ENCODE measurements at regions not wholly inside any gene's neighbourhood (a gene's known extent, or its start where the extent isn't known, plus 50 kb on each side); places are given as distances from the start of the nearest gene placed in this dataset.

DNA sequence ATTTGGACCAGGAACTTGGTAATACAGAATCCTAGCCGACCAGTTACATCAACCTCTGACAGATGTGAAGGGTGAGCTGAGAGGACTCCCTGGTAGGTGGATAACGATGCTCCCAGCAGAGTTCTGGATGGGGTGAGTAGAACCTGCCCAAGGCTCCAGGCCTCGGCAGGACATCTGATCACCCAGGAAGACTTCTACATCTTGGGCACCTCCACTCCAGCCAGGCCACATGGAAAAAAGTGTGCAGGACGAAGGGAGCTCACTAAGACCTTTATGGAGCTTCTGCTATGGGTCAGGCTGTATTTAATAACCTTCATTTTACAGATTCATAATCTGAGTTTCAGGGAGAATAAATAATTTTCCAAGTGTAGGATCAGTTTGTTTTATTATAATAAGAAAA, 1028.7 kb downstream of the BCL11B start:
- Histone ChIP-seq H3K9ac (ENCODE audit: low read depth in 2 of 2, low read length in 2 of 2) (no peak overlapping the region), H3K4me3 (no peak overlapping the region), H3K9me3 (no peaks in the 10 kb centered on the region), H3K27me3 (no peaks in the 10 kb centered on the region), H3K36me3 (no peaks in the 10 kb centered on the region), H3K4me1 (peaks cover 10% of the 10 kb centered on the region), H3K27ac (no peak overlapping the region)
- TF ChIP-seq, protein P1, sequence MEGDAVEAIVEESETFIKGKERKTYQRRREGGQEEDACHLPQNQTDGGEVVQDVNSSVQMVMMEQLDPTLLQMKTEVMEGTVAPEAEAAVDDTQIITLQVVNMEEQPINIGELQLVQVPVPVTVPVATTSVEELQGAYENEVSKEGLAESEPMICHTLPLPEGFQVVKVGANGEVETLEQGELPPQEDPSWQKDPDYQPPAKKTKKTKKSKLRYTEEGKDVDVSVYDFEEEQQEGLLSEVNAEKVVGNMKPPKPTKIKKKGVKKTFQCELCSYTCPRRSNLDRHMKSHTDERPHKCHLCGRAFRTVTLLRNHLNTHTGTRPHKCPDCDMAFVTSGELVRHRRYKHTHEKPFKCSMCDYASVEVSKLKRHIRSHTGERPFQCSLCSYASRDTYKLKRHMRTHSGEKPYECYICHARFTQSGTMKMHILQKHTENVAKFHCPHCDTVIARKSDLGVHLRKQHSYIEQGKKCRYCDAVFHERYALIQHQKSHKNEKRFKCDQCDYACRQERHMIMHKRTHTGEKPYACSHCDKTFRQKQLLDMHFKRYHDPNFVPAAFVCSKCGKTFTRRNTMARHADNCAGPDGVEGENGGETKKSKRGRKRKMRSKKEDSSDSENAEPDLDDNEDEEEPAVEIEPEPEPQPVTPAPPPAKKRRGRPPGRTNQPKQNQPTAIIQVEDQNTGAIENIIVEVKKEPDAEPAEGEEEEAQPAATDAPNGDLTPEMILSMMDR (IDR thresholded peaks at IDR 0.05) = no peak
- intact Hi-C loops (cut with DNase I) = no loop called here
- no peak for DNase-seq

DNA sequence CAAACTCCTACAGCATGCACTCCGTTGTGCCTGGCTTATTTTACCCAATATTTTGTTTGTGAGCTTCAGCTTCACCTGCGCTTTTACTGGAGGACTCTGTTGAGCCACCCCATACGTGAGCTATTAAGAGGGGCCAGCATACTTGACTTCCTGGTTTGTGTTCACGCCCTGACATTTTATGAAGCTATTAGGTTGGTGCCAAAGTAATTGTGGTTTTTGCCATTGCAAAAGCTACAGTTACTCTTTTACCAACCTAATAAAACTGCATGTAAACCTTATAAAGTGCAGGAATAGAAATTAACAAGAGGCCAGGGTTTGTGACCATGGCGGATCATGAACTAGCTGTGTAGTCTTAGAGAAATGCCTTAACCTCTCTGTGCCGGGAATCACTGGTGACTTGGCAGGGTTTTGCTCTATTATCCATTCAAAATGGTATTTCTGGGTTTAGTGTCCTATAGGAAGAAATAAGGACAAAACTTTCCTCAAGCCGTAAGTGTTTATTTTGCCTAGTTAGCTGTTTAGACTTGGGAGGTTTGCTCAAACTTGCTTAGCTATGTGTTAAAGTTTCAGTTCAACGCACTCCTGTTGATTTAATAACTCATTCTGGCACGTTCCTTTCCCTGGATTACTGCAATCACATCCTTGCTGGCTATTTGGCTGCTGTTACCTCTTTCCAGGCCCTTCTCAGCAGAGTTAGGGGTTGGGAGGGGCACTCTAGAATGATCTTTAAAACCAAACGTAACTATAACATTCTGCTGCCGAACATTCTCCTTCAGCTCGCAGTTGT, 1027.6 kb downstream of the BCL11B start:
- Histone ChIP-seq H3K4me3 (no peak overlapping the region), H3K4me1 (peaks cover 10% of the 10 kb centered on the region), H3K9ac (ENCODE audit: low read depth in 2 of 2, low read length in 2 of 2) (no peak overlapping the region), H3K36me3 (no peaks in the 10 kb centered on the region), H3K27ac (no peak overlapping the region), H3K27me3 (no peaks in the 10 kb centered on the region), H3K9me3 (no peaks in the 10 kb centered on the region)
- TF ChIP-seq, protein P1 (IDR thresholded peaks at IDR 0.05) = no peak
- intact Hi-C loops (cut with DNase I) = no loop called here
- DNase-seq = no peak

DNA sequence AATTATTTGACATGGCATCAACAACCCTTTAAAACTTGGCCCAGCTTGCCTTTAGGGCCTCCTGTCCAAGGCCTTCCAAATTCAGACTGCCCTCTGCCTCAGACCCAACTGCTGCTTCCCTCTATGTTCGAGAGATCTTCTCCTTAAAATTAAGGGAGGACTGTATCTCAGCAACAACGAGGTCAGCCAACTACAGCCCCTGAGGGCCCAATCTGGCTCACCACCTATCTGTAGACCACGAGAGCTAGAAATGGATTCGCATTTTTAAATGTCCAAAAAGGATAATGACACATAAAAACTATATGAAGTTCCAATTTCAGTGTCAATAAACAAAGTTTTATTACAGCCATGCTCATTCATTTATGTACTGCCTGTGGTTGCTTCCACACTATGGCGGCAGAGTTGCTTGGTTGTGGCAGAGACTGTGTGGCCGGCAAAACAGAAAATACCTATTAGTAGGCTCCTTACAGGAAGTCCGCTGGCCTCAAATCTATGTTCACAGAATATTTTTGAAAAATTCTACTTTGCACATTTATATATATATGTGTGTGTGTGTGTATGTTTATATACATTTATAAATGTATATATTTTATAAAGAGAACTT, 1026.9 kb downstream of the BCL11B start:
- no peak overlapping the region for H3K4me3 ChIP-seq
- H3K9me3 ChIP-seq = no peaks in the 10 kb centered on the region
- no peak for DNase-seq
- TF ChIP-seq, protein P1 (IDR thresholded peaks at IDR 0.05) = no peak
- H3K4me1 ChIP-seq = peaks cover 10% of the 10 kb centered on the region
- no peaks in the 10 kb centered on the region for H3K27me3 ChIP-seq
- no peak overlapping the region for H3K9ac ChIP-seq (ENCODE audit: low read depth in 2 of 2, low read length in 2 of 2)
- intact Hi-C loops (cut with DNase I) = no loop called here
- H3K27ac ChIP-seq = no peak overlapping the region
- H3K36me3 ChIP-seq = no peaks in the 10 kb centered on the region

DNA sequence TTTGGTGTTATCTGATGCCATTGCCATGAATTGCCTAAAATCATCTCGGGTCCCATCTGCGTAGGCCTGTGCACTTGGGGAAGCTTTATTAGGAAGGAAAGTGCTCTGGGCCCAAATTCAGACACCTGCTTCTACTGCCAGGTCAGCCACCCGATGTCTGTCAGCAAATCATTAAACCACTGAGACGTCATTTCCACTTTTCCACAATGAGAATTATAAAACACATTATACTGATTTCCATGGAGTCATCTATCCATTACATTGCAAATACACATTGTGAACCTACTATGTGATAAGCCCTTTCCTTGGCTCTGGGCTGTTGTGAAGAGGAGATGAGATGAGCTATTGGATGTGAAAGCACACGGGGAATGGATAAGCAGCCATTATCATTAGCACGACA, 1022.9 kb downstream of the BCL11B start:
- DNase-seq = no peak
- intact Hi-C loops (cut with DNase I) = no loop called here
- TF ChIP-seq, protein P1 (IDR thresholded peaks at IDR 0.05) = no peak
- Histone ChIP-seq H3K36me3 (no peaks in the 10 kb centered on the region), H3K4me1 (peaks cover 6% of the 10 kb centered on the region), H3K4me3 (no peak overlapping the region), H3K9ac (ENCODE audit: low read depth in 2 of 2, low read length in 2 of 2) (no peak overlapping the region), H3K27me3 (no peaks in the 10 kb centered on the region), H3K9me3 (no peaks in the 10 kb centered on the region), H3K27ac (no peak overlapping the region)

DNA sequence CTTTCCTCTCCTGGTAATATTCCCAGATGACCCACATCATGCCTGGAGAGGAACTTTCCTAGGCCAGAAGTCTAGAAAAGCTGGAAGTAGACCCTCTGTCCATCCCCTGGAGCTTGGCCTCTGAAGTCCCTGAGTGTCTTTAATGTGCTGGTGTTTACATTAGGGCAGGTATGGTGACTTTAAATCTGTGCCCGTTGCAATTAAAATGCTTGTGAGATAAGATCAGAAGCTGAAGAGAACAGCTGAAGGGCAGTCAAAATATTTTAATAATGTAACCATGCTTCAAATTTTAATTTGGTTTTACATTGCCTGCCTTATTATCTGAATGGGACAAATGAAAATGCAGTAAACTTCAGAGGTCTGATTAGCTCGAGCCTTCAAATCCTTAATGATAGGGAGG, 1022.5 kb downstream of the BCL11B start:
- TF ChIP-seq, protein P1 (IDR thresholded peaks at IDR 0.05) = no peak
- DNase-seq = no peak
- peaks cover 4% of the 10 kb centered on the region for H3K4me1 ChIP-seq
- no peaks in the 10 kb centered on the region for H3K9me3 ChIP-seq
- no peak overlapping the region for H3K4me3 ChIP-seq
- intact Hi-C loops (cut with DNase I) = no loop called here
- H3K36me3 ChIP-seq = no peaks in the 10 kb centered on the region
- H3K9ac ChIP-seq (ENCODE audit: low read depth in 2 of 2, low read length in 2 of 2) = no peak overlapping the region
- no peaks in the 10 kb centered on the region for H3K27me3 ChIP-seq
- H3K27ac ChIP-seq = no peak overlapping the region

Measured in colonic mucosa (tissue), 4 donors.